ENCODE measurements at regions not wholly inside any gene's neighbourhood (a gene's known extent, or its start where the extent isn't known, plus 50 kb on each side); places are given as distances from the start of the nearest gene placed in this dataset.

DNA sequence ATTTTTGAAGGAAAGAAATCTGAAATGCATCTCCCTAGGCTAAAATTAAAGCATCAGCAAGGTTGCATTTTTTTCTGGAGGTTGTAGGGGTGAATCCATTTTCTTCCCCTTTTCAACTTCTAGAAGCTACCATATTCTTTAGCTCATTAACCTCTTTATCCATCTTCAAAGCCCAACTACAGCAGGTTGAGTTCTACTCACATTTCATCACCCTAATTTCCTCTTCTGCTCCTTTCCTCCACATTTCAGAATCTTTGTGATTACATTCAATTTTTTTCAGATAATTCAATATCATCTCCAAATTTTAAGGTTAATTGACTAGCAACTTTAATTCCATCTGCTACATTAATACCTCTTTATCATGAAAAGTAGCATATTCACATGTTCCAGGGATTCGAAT, 2655.7 kb upstream of the PCDH20 start:
- TF ChIP-seq CTCF (IDR thresholded peaks at IDR 0.05) = no peak
- TF ChIP-seq POLR2A (IDR thresholded peaks at IDR 0.05) = no peak
